Skeletal muscle satellite cell (primary cell): ENCODE measurements at regions not wholly inside any gene's neighbourhood (a gene's known extent, or its start where the extent isn't known, plus 50 kb on each side); places are given as distances from the start of the nearest gene placed in this dataset.

Experiments used
- H3K27me3 ChIP-seq: 2 replicates; pipeline ENCODE4 v1.7.0; 2013; ENCODE audit warnings: low read length; ENCODE audit not compliant: control insufficient read depth, insufficient read depth
- H3K36me3 ChIP-seq: 2 replicates; pipeline ENCODE4 v1.7.0; 2013; ENCODE audit warnings: mild to moderate bottlenecking, control low read depth, low read length; ENCODE audit not compliant: insufficient read depth
- H3K4me1 ChIP-seq: 2 replicates; pipeline ENCODE4 v1.7.0; 2013; ENCODE audit warnings: low read length; ENCODE audit not compliant: control insufficient read depth, insufficient read depth
- H3K4me2 ChIP-seq: 2 replicates; pipeline ENCODE4 v1.7.0; 2013; ENCODE audit warnings: mild to moderate bottlenecking, low read length
- H3K4me3 ChIP-seq: 2 replicates; pipeline ENCODE4 v1.7.0; 2013; ENCODE audit warnings: low read length
- H3K9ac ChIP-seq: 2 replicates; pipeline ENCODE4 v1.7.0; 2013; ENCODE audit warnings: mild to moderate bottlenecking, low read depth, low read length, moderate library complexity
- H3K9me3 ChIP-seq: replicated peaks from 2 replicates; pipeline ENCODE4 v1.7.0; 2013; ENCODE audit warnings: mild to moderate bottlenecking, control low read depth, low read length

DNA sequence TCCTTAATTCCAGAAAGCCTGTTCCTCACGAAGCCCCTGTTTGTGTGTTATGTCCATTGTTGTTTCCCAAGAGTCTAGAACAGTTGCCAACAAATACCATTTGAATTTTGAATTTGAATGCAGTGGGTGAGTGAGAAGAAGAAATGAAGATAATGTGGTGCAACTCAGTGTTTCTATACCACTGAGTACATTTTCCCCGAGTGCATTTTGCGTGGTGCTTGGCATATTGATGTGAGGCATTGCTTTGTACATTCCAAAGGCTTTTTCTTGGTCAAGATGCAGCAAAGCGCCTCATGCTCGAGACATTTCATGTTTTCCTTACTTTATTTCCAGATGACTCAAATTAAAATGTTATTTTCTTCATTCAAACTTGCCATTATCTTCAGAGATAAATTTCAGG, 253.1 kb upstream of the RPS6KA3 start:
- no peaks in the 10 kb centered on the region for H3K27me3 ChIP-seq
- H3K9me3 ChIP-seq, result no peaks in the 10 kb centered on the region
- peaks cover 18% of the 10 kb centered on the region for H3K4me1 ChIP-seq
- H3K4me2 ChIP-seq, result no peak overlapping the region
- H3K36me3 ChIP-seq, result no peaks in the 10 kb centered on the region
- H3K9ac ChIP-seq, result no peak overlapping the region
- no peak overlapping the region for H3K4me3 ChIP-seq

DNA sequence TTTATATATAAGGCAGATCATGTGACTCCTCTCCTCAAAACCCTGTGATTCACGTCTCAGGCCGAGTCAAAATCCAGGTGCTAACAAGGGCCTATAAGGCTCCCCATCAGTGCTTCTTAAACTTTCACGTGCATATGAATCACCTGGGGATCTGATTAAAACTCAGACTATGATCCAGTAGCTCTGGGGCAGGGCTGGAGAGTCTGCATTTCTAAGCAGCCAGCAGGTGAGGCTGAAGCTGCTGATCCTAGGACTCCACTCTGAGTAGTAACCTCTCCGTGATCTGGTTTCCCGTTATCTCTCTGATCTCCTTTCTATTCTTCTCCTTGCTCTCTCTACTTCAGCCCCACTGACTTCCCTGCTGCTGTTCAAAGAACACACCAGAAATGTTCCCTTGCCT, 252.4 kb upstream of the RPS6KA3 start:
- no peak overlapping the region for H3K4me3 ChIP-seq
- no peak overlapping the region for H3K4me2 ChIP-seq
- no peaks in the 10 kb centered on the region for H3K27me3 ChIP-seq
- H3K36me3 ChIP-seq, result no peaks in the 10 kb centered on the region
- peaks cover 25% of the 10 kb centered on the region for H3K4me1 ChIP-seq
- no peaks in the 10 kb centered on the region for H3K9me3 ChIP-seq
- no peak overlapping the region for H3K9ac ChIP-seq

GRCh38 chrX:20517565-20517964, 250.9 kb upstream of the RPS6KA3 start:
- peaks cover 39% of the 10 kb centered on the region for H3K4me1 ChIP-seq
- no peaks in the 10 kb centered on the region for H3K36me3 ChIP-seq
- H3K4me3 ChIP-seq, result no peak overlapping the region
- H3K9ac ChIP-seq, result no peak overlapping the region
- H3K27me3 ChIP-seq, result no peaks in the 10 kb centered on the region
- H3K9me3 ChIP-seq, result no peaks in the 10 kb centered on the region
- no peak overlapping the region for H3K4me2 ChIP-seq

GRCh38 chrX:20515841-20516461, 249.2 kb upstream of the RPS6KA3 start:
- Histone ChIP-seq H3K4me2 (peak overlapping the region; percentile 18), H3K9ac (no peak overlapping the region), H3K4me3 (no peak overlapping the region), H3K9me3 (no peaks in the 10 kb centered on the region), H3K36me3 (no peaks in the 10 kb centered on the region), H3K27me3 (no peaks in the 10 kb centered on the region), H3K4me1 (peaks cover 39% of the 10 kb centered on the region)

- Histone ChIP-seq H3K9ac (no peak overlapping the region), H3K27me3 (no peaks in the 10 kb centered on the region), H3K4me1 (peaks cover 39% of the 10 kb centered on the region), H3K4me3 (no peak overlapping the region), H3K36me3 (no peaks in the 10 kb centered on the region), H3K4me2 (no peak overlapping the region), H3K9me3 (no peaks in the 10 kb centered on the region)
Measured at GRCh38 chrX:20514358-20514757, 247.6 kb upstream of the RPS6KA3 start.

DNA sequence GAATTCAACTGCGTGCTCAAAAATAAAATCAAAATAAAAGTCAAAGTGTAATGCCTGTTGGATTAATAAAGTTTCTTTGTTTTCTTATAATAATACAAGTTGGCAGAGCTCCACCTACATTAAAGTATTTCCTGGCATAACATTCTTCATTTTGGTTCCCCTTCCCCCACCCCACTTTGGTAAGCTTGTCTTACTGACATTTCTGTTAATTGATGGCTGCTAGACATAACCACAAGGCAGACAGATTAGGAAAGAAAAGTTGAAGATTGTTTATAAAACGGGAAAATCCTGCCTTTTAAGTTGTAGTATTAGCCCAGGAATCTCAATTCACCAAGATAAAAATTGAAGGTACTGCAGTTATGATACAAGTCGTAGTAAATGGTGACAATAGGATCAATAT, 246.5 kb upstream of the RPS6KA3 start:
- H3K27me3 ChIP-seq, result no peaks in the 10 kb centered on the region
- H3K9me3 ChIP-seq, result no peaks in the 10 kb centered on the region
- peaks cover 39% of the 10 kb centered on the region for H3K4me1 ChIP-seq
- H3K4me2 ChIP-seq, result no peak overlapping the region
- no peak overlapping the region for H3K9ac ChIP-seq
- no peak overlapping the region for H3K4me3 ChIP-seq
- H3K36me3 ChIP-seq, result no peaks in the 10 kb centered on the region

- Histone ChIP-seq H3K27me3 (no peaks in the 10 kb centered on the region), H3K4me2 (no peak overlapping the region), H3K9me3 (no peaks in the 10 kb centered on the region), H3K9ac (no peak overlapping the region), H3K4me3 (no peak overlapping the region), H3K4me1 (peaks cover 35% of the 10 kb centered on the region), H3K36me3 (no peaks in the 10 kb centered on the region)
Measured at GRCh38 chrX:20511792-20512191, 245.1 kb upstream of the RPS6KA3 start.

GRCh38 chrX:20507901-20508620, 241.4 kb upstream of the RPS6KA3 start:
- H3K4me2 ChIP-seq, result no peak overlapping the region
- H3K4me3 ChIP-seq, result no peak overlapping the region
- H3K4me1 ChIP-seq, result peaks cover 4% of the 10 kb centered on the region
- no peaks in the 10 kb centered on the region for H3K27me3 ChIP-seq
- no peaks in the 10 kb centered on the region for H3K36me3 ChIP-seq
- H3K9me3 ChIP-seq, result no peaks in the 10 kb centered on the region
- H3K9ac ChIP-seq, result no peak overlapping the region

GRCh38 chrX:20506739-20507138, 240.0 kb upstream of the RPS6KA3 start:
- Histone ChIP-seq H3K36me3 (no peaks in the 10 kb centered on the region), H3K27me3 (no peaks in the 10 kb centered on the region), H3K4me1 (no peaks in the 10 kb centered on the region), H3K9me3 (no peaks in the 10 kb centered on the region), H3K4me3 (no peak overlapping the region), H3K9ac (no peak overlapping the region), H3K4me2 (no peak overlapping the region)

DNA sequence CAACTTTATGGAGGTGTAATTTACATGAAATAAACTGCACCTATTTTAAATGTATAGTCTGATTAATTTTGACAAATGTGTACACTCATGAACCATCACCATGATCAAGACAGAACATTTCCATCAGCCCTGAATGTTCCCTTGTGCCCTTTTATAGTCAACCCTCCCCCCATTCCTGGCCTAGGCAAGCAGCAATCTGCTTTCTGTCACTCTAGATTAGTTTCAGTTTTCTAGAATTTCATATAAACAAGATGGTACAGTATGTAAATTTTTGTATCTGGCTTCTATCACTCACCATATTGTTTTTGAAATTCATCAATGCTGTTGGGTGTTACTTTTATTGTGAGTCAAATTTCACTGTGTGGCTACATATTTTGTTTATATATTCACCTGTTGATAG, 234.2 kb upstream of the RPS6KA3 start:
- Histone ChIP-seq H3K9me3 (no peaks in the 10 kb centered on the region), H3K4me3 (no peak overlapping the region), H3K4me1 (peaks cover 14% of the 10 kb centered on the region), H3K36me3 (no peaks in the 10 kb centered on the region), H3K4me2 (no peak overlapping the region), H3K9ac (no peak overlapping the region), H3K27me3 (no peaks in the 10 kb centered on the region)

DNA sequence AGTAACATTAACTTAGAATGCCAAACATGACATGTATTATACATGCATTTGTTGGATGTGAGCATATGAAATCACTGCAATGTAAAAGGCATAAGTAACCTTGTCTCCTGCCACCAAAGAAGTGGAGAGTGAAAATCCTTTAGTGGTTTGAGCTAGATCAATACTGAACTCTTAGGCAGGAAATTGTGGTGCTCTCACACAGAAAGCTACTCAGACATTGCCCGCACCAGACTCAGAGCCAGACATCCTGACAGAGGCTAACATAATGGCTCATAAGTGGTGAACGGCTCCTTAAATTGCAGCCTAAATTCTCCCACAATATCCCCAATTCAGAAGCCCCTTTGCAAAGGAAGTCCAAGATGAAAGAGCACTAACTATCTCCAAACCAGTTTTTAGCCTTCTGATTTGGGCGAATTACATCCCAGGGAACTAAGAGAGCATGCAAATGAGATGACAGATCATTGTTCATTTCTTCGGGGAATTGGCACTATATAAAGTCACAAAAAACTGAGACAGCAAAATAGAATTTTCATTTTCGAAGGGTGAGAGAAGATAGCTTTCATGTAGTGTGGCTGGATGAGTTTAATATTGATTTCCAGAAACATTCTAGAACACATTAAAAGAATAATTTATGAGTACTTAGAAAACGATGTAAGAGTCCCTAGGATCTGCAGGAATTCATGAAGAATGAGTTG, 233.6 kb upstream of the RPS6KA3 start:
- H3K4me1 ChIP-seq, result peaks cover 14% of the 10 kb centered on the region
- no peak overlapping the region for H3K4me3 ChIP-seq
- H3K36me3 ChIP-seq, result no peaks in the 10 kb centered on the region
- no peaks in the 10 kb centered on the region for H3K27me3 ChIP-seq
- no peak overlapping the region for H3K9ac ChIP-seq
- H3K4me2 ChIP-seq, result no peak overlapping the region
- no peaks in the 10 kb centered on the region for H3K9me3 ChIP-seq
